PC-9 (cell line): ENCODE measurements at regions not wholly inside any gene's neighbourhood (a gene's known extent, or its start where the extent isn't known, plus 50 kb on each side); places are given as distances from the start of the nearest gene placed in this dataset.

Experiments
- BruUV-seq: library from RNA; stranded (reverse); fragments of 400-500 nt; replicated peaks from 2 replicates; lab custom pipeline; 2021; lab: Mats Ljungman, UMichigan
- CTCF ChIA-PET: fragments of 300-600 bp; sonication (Branson Sonifier 250); formaldehyde crosslinking; loops from one replicate; lab custom pipeline; 2022; ENCODE audit warnings: antibody characterized with exemption; lab: Charles Lee
- POLR2A ChIA-PET: fragments of 300-600 bp; sonication (Branson Sonifier 250); formaldehyde crosslinking; loops from one replicate; lab custom pipeline; 2022; ENCODE audit warnings: antibody characterized with exemption; ENCODE audit not compliant: unreplicated experiment; lab: Charles Lee
- DNase-seq, 2 experiments: peaks; one replicate each; pipeline versions ENCODE4 v3.0.0 to v3.0.0-alpha.2; 2015 to 2022; ENCODE audit warnings: mixed read lengths in 1 of 2
- H2AFZ ChIP-seq: fragments of 200-600 bp; sonication (generic); 2 replicates; pipeline ENCODE4 v1.8.1; 2017; ENCODE audit warnings: antibody characterized with exemption
- H3F3A ChIP-seq: fragments of 200-600 bp; sonication (generic); 2 replicates; pipeline ENCODE4 v1.8.1; 2017; ENCODE audit warnings: antibody characterized with exemption, mild to moderate bottlenecking, low read depth; ENCODE audit not compliant: insufficient read depth
- H3K27ac ChIP-seq: fragments of 200-600 bp; sonication (generic); 2 replicates; pipeline ENCODE4 v1.6.1; 2016; ENCODE audit warnings: mixed run types
- H3K27me3 ChIP-seq: fragments of 200-600 bp; sonication (generic); 2 replicates; pipeline ENCODE4 v1.6.1; 2016; ENCODE audit warnings: low read depth, mixed run types; ENCODE audit not compliant: insufficient read depth
- H3K36me3 ChIP-seq: fragments of 200-600 bp; sonication (generic); 2 replicates; pipeline ENCODE4 v1.6.1; 2016; ENCODE audit warnings: low read depth, mixed run types
- H3K4me1 ChIP-seq: fragments of 200-600 bp; sonication (generic); replicated peaks from 2 replicates; pipeline ENCODE4 v1.6.1; 2016; ENCODE audit warnings: mixed run types; ENCODE audit not compliant: insufficient read depth
- H3K4me2 ChIP-seq: fragments of 200-600 bp; sonication (generic); 2 replicates; pipeline ENCODE4 v1.6.1; 2017; ENCODE audit warnings: mixed run types
- H3K4me3 ChIP-seq: fragments of 200-600 bp; sonication (generic); 2 replicates; pipeline ENCODE4 v1.6.1; 2016; ENCODE audit warnings: mixed run types
- H3K79me2 ChIP-seq: fragments of 200-600 bp; sonication (generic); 2 replicates; pipeline ENCODE4 v1.6.1; 2017; ENCODE audit warnings: low read depth, mixed run types
- H3K9me2 ChIP-seq: fragments of 200-600 bp; sonication (generic); 2 replicates; pipeline ENCODE4 v1.8.1; 2017; ENCODE audit warnings: mild to moderate bottlenecking; ENCODE audit not compliant: insufficient read depth
- H3K9me3 ChIP-seq: fragments of 200-600 bp; sonication (generic); 2 replicates; pipeline ENCODE4 v1.8.1; 2016; ENCODE audit warnings: low read depth; ENCODE audit not compliant: insufficient read depth
- H4K20me1 ChIP-seq: fragments of 200-600 bp; sonication (generic); 2 replicates; pipeline ENCODE4 v1.8.1; 2017; ENCODE audit not compliant: insufficient read depth
- CTCF ChIP-seq: fragments of 200-600 bp; sonication (generic); conservative IDR thresholded peaks from 2 replicates; pipeline ENCODE4 v1.6.1; 2017; ENCODE audit warnings: mixed run types, antibody characterized with exemption, mild to moderate bottlenecking, moderate library complexity
- EZH2 ChIP-seq: fragments of 200-600 bp; sonication (generic); IDR thresholded peaks from 2 replicates; pipeline ENCODE4 v1.8.0; 2017; ENCODE audit warnings: antibody characterized with exemption, low read depth
- intact Hi-C: fragments of 100-400 bp; cut with micrococcal nuclease; formaldehyde crosslinking; loops from one replicate; pipeline ENCODE4 v1.10.0; 2022; ENCODE audit not compliant: unreplicated experiment

- no peak overlapping the region for H3K4me2 ChIP-seq
- no peaks in the 10 kb centered on the region for H3K9me3 ChIP-seq
- ChIA-PET CTCF (no interaction called here), POLR2A (no interaction called here)
- TF ChIP-seq CTCF (no peak), EZH2 (no peak)
- H2AFZ ChIP-seq: no peak overlapping the region
- H3K4me3 ChIP-seq: no peak overlapping the region
- H3K27ac ChIP-seq: no peak overlapping the region
- no TSS peak for BruUV-seq
- no peaks in the 10 kb centered on the region for H3K27me3 ChIP-seq
- DNase-seq: no peak
- no peaks in the 10 kb centered on the region for H4K20me1 ChIP-seq
- intact Hi-C loops: loop anchor here (5.0 kb wide), 1 partner anchor 46 kb away; no protein-coding TSS in a partner anchor
- peaks cover 26% of the 10 kb centered on the region for H3K4me1 ChIP-seq
- H3K36me3 ChIP-seq: no peaks in the 10 kb centered on the region
- H3K9me2 ChIP-seq: no peaks in the 10 kb centered on the region
- H3F3A ChIP-seq: peaks cover 10% of the 10 kb centered on the region; the same call in 1 of the 2 replicates
- no peaks in the 10 kb centered on the region for H3K79me2 ChIP-seq
Observed at GRCh38 chr3:127041264-127041820, 58.4 kb downstream of the PLXNA1 start.

- no peak overlapping the region for H3K4me3 ChIP-seq
- intact Hi-C loops: loop anchor here (5.0 kb wide), 1 partner anchor 45 kb away; no protein-coding TSS in a partner anchor
- H3K27ac ChIP-seq: no peak overlapping the region
- no peaks in the 10 kb centered on the region for H3K9me2 ChIP-seq
- POLR2A ChIA-PET: no interaction called here
- H3K36me3 ChIP-seq: no peaks in the 10 kb centered on the region
- no peak for DNase-seq
- no peak for TF ChIP-seq EZH2
- no peak for TF ChIP-seq CTCF
- H3K27me3 ChIP-seq: no peaks in the 10 kb centered on the region
- H2AFZ ChIP-seq: no peak overlapping the region
- H3K4me1 ChIP-seq: peaks cover 26% of the 10 kb centered on the region
- no peaks in the 10 kb centered on the region for H4K20me1 ChIP-seq
- H3K4me2 ChIP-seq: no peak overlapping the region
- no peaks in the 10 kb centered on the region for H3K79me2 ChIP-seq
- H3K9me3 ChIP-seq: no peaks in the 10 kb centered on the region
- CTCF ChIA-PET: no interaction called here
- H3F3A ChIP-seq: peaks cover 10% of the 10 kb centered on the region; the same call in 1 of the 2 replicates
- no TSS peak for BruUV-seq
Observed at GRCh38 chr3:127041933-127042332, 59.0 kb downstream of the PLXNA1 start.

- peak overlapping the region; percentile 35; the same call in 1 of the 2 replicates for H3K27ac ChIP-seq
- no peaks in the 10 kb centered on the region for H3K9me2 ChIP-seq
- BruUV-seq: no TSS peak
- H3F3A ChIP-seq: peaks cover 10% of the 10 kb centered on the region; the same call in 1 of the 2 replicates
- no peaks in the 10 kb centered on the region for H3K79me2 ChIP-seq
- H3K36me3 ChIP-seq: no peaks in the 10 kb centered on the region
- intact Hi-C loops: loop anchor here (1.0 to 5.0 kb wide), 3 partner anchors 32 to 413 kb away; no protein-coding TSS in a partner anchor
- POLR2A ChIA-PET: interaction anchor here (0.7 kb wide), 1 partner anchor 32 kb away, joined by 3 read pairs; no protein-coding TSS in a partner anchor
- H3K27me3 ChIP-seq: no peaks in the 10 kb centered on the region
- DNase-seq: no peak
- H3K4me2 ChIP-seq: peak overlapping the region; percentile 66
- H4K20me1 ChIP-seq: no peaks in the 10 kb centered on the region
- no peak overlapping the region for H2AFZ ChIP-seq
- H3K4me3 ChIP-seq: no peak overlapping the region
- TF ChIP-seq CTCF (no peak), EZH2 (no peak)
- H3K4me1 ChIP-seq: peaks cover 26% of the 10 kb centered on the region
- no peaks in the 10 kb centered on the region for H3K9me3 ChIP-seq
- CTCF ChIA-PET: interaction anchor here (0.6 kb wide), 1 partner anchor 23 kb away, joined by 3 read pairs; no protein-coding TSS in a partner anchor
Observed at GRCh38 chr3:127042634-127043033, 59.7 kb downstream of the PLXNA1 start.
